Activated naive CD4-positive, alpha-beta T cell treated with anti-CD3 and anti-CD28 coated beads, Interleukin-2, amount 10 ng/mL, durations not matched to agents 7 days and 5 days (primary cell): ENCODE measurements at regions not wholly inside any gene's neighbourhood (a gene's known extent, or its start where the extent isn't known, plus 50 kb on each side); places are given as distances from the start of the nearest gene placed in this dataset.

Experiments used
- CTCF ChIA-PET: fragments of 350-600 bp; sonication (Branson Sonifier 250); formaldehyde crosslinking; loops from one replicate; lab custom pipeline; 2021; ENCODE audit warnings: antibody characterized with exemption; lab: Charles Lee
- DNase-seq: peaks from one replicate; pipeline ENCODE4 v3.0.0-alpha.2; 2020
- H3K27ac Mint-ChIP-seq: one replicate; pipeline ENCODE4 v1.8.0; 2021; ENCODE audit warnings: mild to moderate bottlenecking, moderate library complexity, mixed read lengths
- H3K27me3 Mint-ChIP-seq: one replicate; pipeline ENCODE4 v1.8.0; 2021; ENCODE audit warnings: mild to moderate bottlenecking, mixed read lengths
- H3K36me3 Mint-ChIP-seq: one replicate; pipeline ENCODE4 v1.8.0; 2021; ENCODE audit warnings: mixed read lengths
- H3K4me1 Mint-ChIP-seq: one replicate; pipeline ENCODE4 v1.8.0; 2021; ENCODE audit warnings: mixed read lengths
- H3K4me3 Mint-ChIP-seq: one replicate; pipeline ENCODE4 v1.8.0; 2021; ENCODE audit warnings: mild to moderate bottlenecking, moderate library complexity, mixed read lengths
- H3K9me3 Mint-ChIP-seq: one replicate; pipeline ENCODE4 v1.8.0; 2021; ENCODE audit warnings: mixed read lengths

- H3K4me3 Mint-ChIP-seq, result no peak overlapping the region
Observed at GRCh38 chr3:190213727-190214126, 93.0 kb upstream of the P3H2 start.

DNA sequence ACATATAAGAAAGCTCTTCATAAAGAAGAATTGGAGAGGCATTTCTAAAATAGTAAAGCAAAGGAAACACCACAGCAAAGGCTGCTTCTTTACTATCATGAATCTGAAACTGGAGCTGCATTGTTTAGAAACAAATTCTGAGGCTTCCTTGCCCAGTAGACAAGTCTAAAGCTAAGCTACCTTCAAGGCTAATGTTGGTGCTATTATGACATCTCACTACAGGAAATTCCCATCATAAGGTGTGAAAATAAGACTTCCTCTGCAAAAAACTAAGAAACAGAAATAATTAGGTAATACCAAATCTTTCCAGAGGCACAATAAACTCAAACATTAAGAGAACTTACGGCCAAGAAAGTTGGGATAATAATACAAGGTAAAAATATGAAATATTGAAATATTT lies 89.9 kb upstream of the P3H2 start:
- no peak for DNase-seq
- H3K9me3 Mint-ChIP-seq, result no peaks in the 10 kb centered on the region
- CTCF ChIA-PET, result interaction anchor here (1.5 kb wide), 1 partner anchor 23 kb away, joined by 3 read pairs; no protein-coding TSS in a partner anchor
- no peak overlapping the region for H3K4me3 Mint-ChIP-seq
- H3K36me3 Mint-ChIP-seq, result no peaks in the 10 kb centered on the region
- H3K4me1 Mint-ChIP-seq, result no peaks in the 10 kb centered on the region
- no peak overlapping the region for H3K27ac Mint-ChIP-seq
- no peaks in the 10 kb centered on the region for H3K27me3 Mint-ChIP-seq

More at GRCh38 chr3:190213727-190214126, 93.0 kb upstream of the P3H2 start:
- H3K36me3 Mint-ChIP-seq, result no peaks in the 10 kb centered on the region
- no peaks in the 10 kb centered on the region for H3K9me3 Mint-ChIP-seq
- H3K27me3 Mint-ChIP-seq, result no peaks in the 10 kb centered on the region
- no peak overlapping the region for H3K27ac Mint-ChIP-seq
- DNase-seq, result no peak
- H3K4me1 Mint-ChIP-seq, result no peaks in the 10 kb centered on the region
- CTCF ChIA-PET, result interaction anchor here (1.4 kb wide), 1 partner anchor 11 kb away, joined by 3 read pairs; no protein-coding TSS in a partner anchor

GRCh38 chr3:190209533-190209932 lies 88.8 kb upstream of the P3H2 start:
- Mint-ChIP-seq H3K4me3 (no peak overlapping the region), H3K27me3 (peaks cover 1% of the 10 kb centered on the region), H3K9me3 (no peaks in the 10 kb centered on the region), H3K27ac (no peak overlapping the region), H3K36me3 (no peaks in the 10 kb centered on the region), H3K4me1 (no peaks in the 10 kb centered on the region)
- no peak for DNase-seq
- CTCF ChIA-PET, result no interaction called here

DNA sequence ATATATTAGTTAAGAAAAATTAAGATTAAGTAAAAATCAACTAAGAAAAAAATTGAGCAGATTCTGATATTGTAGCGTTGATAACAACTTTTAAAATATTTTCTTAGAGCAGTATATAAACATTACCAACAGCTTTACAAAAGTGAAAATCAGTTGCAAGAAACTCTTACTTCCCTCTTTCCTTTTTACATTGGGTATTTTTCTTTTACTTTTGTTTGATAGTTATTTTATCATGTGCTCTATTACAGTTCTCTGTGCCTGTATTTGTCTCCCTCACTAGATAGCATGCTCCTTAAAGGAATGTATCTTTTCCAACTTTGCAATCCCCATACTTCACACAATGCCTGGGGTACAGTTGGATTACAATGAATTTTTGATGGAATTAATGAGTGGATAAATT lies 87.5 kb upstream of the P3H2 start:
- Mint-ChIP-seq H3K4me3 (no peak overlapping the region), H3K9me3 (no peaks in the 10 kb centered on the region), H3K4me1 (no peaks in the 10 kb centered on the region), H3K27me3 (peaks cover 11% of the 10 kb centered on the region), H3K27ac (no peak overlapping the region), H3K36me3 (no peaks in the 10 kb centered on the region)
- no peak for DNase-seq
- CTCF ChIA-PET, result no interaction called here

- DNase-seq, result no peak
- Mint-ChIP-seq H3K4me1 (no peaks in the 10 kb centered on the region), H3K36me3 (no peaks in the 10 kb centered on the region), H3K4me3 (no peak overlapping the region), H3K27ac (no peak overlapping the region), H3K9me3 (no peaks in the 10 kb centered on the region), H3K27me3 (peaks cover 11% of the 10 kb centered on the region)
- CTCF ChIA-PET, result no interaction called here
Observed at GRCh38 chr3:190205739-190206138, 85.0 kb upstream of the P3H2 start.

- no peaks in the 10 kb centered on the region for H3K9me3 Mint-ChIP-seq
- H3K27ac Mint-ChIP-seq, result no peak overlapping the region
- no peak for DNase-seq
- CTCF ChIA-PET, result interaction anchor here (1.0 kb wide), 1 partner anchor 243 kb away, joined by 4 read pairs; no protein-coding TSS in a partner anchor
- H3K4me1 Mint-ChIP-seq, result no peaks in the 10 kb centered on the region
- no peaks in the 10 kb centered on the region for H3K36me3 Mint-ChIP-seq
- peaks cover 11% of the 10 kb centered on the region for H3K27me3 Mint-ChIP-seq
- no peak overlapping the region for H3K4me3 Mint-ChIP-seq
Observed at GRCh38 chr3:190204200-190204599, 83.5 kb upstream of the P3H2 start.

DNA sequence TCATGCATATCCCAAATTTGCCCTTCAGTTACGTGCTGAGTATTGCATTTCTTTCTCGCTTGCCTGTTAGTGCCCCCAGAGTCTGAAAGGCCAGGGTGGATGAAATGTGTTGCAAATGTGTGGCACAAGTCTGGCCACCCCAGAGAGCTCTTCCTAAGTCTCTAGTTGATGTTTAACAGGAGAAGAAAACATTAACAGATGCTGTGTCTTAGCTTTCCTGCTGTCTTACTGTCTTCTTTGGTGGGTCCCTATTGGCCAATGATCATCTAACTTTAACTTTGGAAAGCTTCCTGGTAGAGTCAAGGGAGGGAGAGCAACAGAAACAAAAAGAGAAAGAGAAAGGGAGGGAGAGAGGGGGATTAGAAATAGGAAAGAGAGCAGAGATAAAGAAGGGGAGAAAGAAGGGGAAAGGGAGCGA lies 76.7 kb upstream of the P3H2 start:
- Mint-ChIP-seq H3K27me3 (no peaks in the 10 kb centered on the region), H3K4me1 (no peaks in the 10 kb centered on the region), H3K4me3 (no peak overlapping the region), H3K9me3 (no peaks in the 10 kb centered on the region), H3K36me3 (no peaks in the 10 kb centered on the region), H3K27ac (no peak overlapping the region)
- CTCF ChIA-PET, result no interaction called here
- DNase-seq, result no peak

- CTCF ChIA-PET, result no interaction called here
- no peaks in the 10 kb centered on the region for H3K9me3 Mint-ChIP-seq
- H3K27ac Mint-ChIP-seq, result no peak overlapping the region
- no peak overlapping the region for H3K4me3 Mint-ChIP-seq
- H3K4me1 Mint-ChIP-seq, result no peaks in the 10 kb centered on the region
- no peaks in the 10 kb centered on the region for H3K36me3 Mint-ChIP-seq
- H3K27me3 Mint-ChIP-seq, result no peaks in the 10 kb centered on the region
- no peak for DNase-seq
Observed at GRCh38 chr3:190194506-190194905, 73.8 kb upstream of the P3H2 start.

GRCh38 chr3:190193210-190193609 lies 72.5 kb upstream of the P3H2 start:
- H3K4me3 Mint-ChIP-seq, result no peak overlapping the region
- H3K9me3 Mint-ChIP-seq, result no peaks in the 10 kb centered on the region
- CTCF ChIA-PET, result interaction anchor here (1.4 kb wide), 1 partner anchor 9 kb away, joined by 3 read pairs; no protein-coding TSS in a partner anchor
- no peak overlapping the region for H3K27ac Mint-ChIP-seq
- H3K36me3 Mint-ChIP-seq, result no peaks in the 10 kb centered on the region
- no peaks in the 10 kb centered on the region for H3K4me1 Mint-ChIP-seq
- no peaks in the 10 kb centered on the region for H3K27me3 Mint-ChIP-seq
- no peak for DNase-seq

DNA sequence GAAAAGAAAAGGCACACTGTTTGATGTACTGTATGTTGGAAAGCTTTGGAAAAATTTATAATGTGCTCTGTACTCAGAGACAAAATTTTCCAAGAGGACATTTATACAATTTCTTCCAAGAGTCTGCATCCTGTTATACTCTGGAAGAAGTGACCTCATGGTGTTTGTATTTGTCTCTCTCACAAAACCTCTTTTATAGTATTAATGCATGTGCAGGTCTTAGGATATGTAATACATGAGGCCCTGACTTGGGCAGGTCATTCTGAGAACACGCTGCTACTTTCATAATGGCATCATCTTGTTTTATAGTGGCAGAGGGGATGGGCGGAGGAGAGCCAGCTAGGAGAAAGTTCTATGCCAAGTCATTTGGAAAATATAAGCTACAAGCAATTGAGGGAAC lies 72.0 kb upstream of the P3H2 start:
- H3K27me3 Mint-ChIP-seq, result no peaks in the 10 kb centered on the region
- no peak overlapping the region for H3K4me3 Mint-ChIP-seq
- H3K9me3 Mint-ChIP-seq, result no peaks in the 10 kb centered on the region
- no peak overlapping the region for H3K27ac Mint-ChIP-seq
- CTCF ChIA-PET, result interaction anchor here (1.4 kb wide), 1 partner anchor 10 kb away, joined by 3 read pairs; no protein-coding TSS in a partner anchor
- DNase-seq, result no peak
- no peaks in the 10 kb centered on the region for H3K4me1 Mint-ChIP-seq
- no peaks in the 10 kb centered on the region for H3K36me3 Mint-ChIP-seq

- CTCF ChIA-PET, result interaction anchor here (1.4 kb wide), 1 partner anchor 10 kb away, joined by 3 read pairs; no protein-coding TSS in a partner anchor
Observed at GRCh38 chr3:190192087-190192486, 71.4 kb upstream of the P3H2 start.

GRCh38 chr3:190188197-190188596 lies 67.5 kb upstream of the P3H2 start:
- H3K36me3 Mint-ChIP-seq, result no peaks in the 10 kb centered on the region
- CTCF ChIA-PET, result interaction anchor here (1.6 kb wide), 1 partner anchor 22 kb away, joined by 3 read pairs; no protein-coding TSS in a partner anchor
- H3K4me1 Mint-ChIP-seq, result no peaks in the 10 kb centered on the region
- H3K4me3 Mint-ChIP-seq, result no peak overlapping the region
- DNase-seq, result no peak
- no peak overlapping the region for H3K27ac Mint-ChIP-seq
- no peaks in the 10 kb centered on the region for H3K27me3 Mint-ChIP-seq
- H3K9me3 Mint-ChIP-seq, result no peaks in the 10 kb centered on the region

More at GRCh38 chr3:190192087-190192486, 71.4 kb upstream of the P3H2 start:
- no peaks in the 10 kb centered on the region for H3K9me3 Mint-ChIP-seq
- no peak overlapping the region for H3K27ac Mint-ChIP-seq
- H3K36me3 Mint-ChIP-seq, result no peaks in the 10 kb centered on the region
- DNase-seq, result no peak
- no peaks in the 10 kb centered on the region for H3K4me1 Mint-ChIP-seq
- H3K4me3 Mint-ChIP-seq, result no peak overlapping the region
- no peaks in the 10 kb centered on the region for H3K27me3 Mint-ChIP-seq

- no peaks in the 10 kb centered on the region for H3K4me1 Mint-ChIP-seq
- H3K4me3 Mint-ChIP-seq, result no peak overlapping the region
- CTCF ChIA-PET, result no interaction called here
- no peak overlapping the region for H3K27ac Mint-ChIP-seq
- no peak for DNase-seq
- H3K9me3 Mint-ChIP-seq, result no peaks in the 10 kb centered on the region
- no peaks in the 10 kb centered on the region for H3K27me3 Mint-ChIP-seq
- no peaks in the 10 kb centered on the region for H3K36me3 Mint-ChIP-seq
Observed at GRCh38 chr3:190183121-190183520, 62.4 kb upstream of the P3H2 start.

- Mint-ChIP-seq H3K36me3 (no peaks in the 10 kb centered on the region), H3K9me3 (no peaks in the 10 kb centered on the region), H3K27me3 (no peaks in the 10 kb centered on the region), H3K4me3 (no peak overlapping the region), H3K4me1 (no peaks in the 10 kb centered on the region), H3K27ac (no peak overlapping the region)
- CTCF ChIA-PET, result no interaction called here
- no peak for DNase-seq
Observed at GRCh38 chr3:190182418-190183043, 61.8 kb upstream of the P3H2 start.

GRCh38 chr3:190180268-190180667 lies 59.6 kb upstream of the P3H2 start:
- Mint-ChIP-seq H3K27ac (no peak overlapping the region), H3K4me3 (no peak overlapping the region), H3K36me3 (no peaks in the 10 kb centered on the region), H3K27me3 (peaks cover 5% of the 10 kb centered on the region), H3K9me3 (no peaks in the 10 kb centered on the region), H3K4me1 (peaks cover 2% of the 10 kb centered on the region)
- DNase-seq, result no peak
- CTCF ChIA-PET, result no interaction called here
